H9 (cell line): ENCODE measurements at regions not wholly inside any gene's neighbourhood (a gene's known extent, or its start where the extent isn't known, plus 50 kb on each side); places are given as distances from the start of the nearest gene placed in this dataset.

Experiments
- DNase-seq: peaks from one replicate; pipeline ENCODE4 v3.0.0-alpha.2; 2017
- H2AFZ ChIP-seq: one replicate; pipeline ENCODE4 v1.6.1; 2013; ENCODE audit warnings: mild to moderate bottlenecking, low read length, control low read depth, moderate library complexity
- H2AK5ac ChIP-seq: 2 replicates; pipeline ENCODE4 v1.6.1; 2013; ENCODE audit warnings: low read length, control low read depth, mixed read lengths; ENCODE audit not compliant: insufficient read length
- H2BK120ac ChIP-seq: one replicate; pipeline ENCODE4 v1.6.1; 2013; ENCODE audit warnings: low read depth, mild to moderate bottlenecking, low read length, control low read depth, inconsistent platforms; ENCODE audit not compliant: poor library complexity, severe bottlenecking
- H2BK12ac ChIP-seq: 2 replicates; pipeline ENCODE4 v1.6.1; 2013; ENCODE audit warnings: low read length, control low read depth, mixed read lengths, low read depth; ENCODE audit not compliant: insufficient read length
- H2BK15ac ChIP-seq: 2 replicates; pipeline ENCODE4 v1.6.1; 2013; ENCODE audit warnings: low read depth, low read length, control low read depth
- H2BK20ac ChIP-seq: one replicate; pipeline ENCODE4 v1.6.1; 2013; ENCODE audit warnings: low read depth, mild to moderate bottlenecking, low read length, control low read depth, inconsistent platforms; ENCODE audit not compliant: poor library complexity, severe bottlenecking
- H2BK5ac ChIP-seq: 2 replicates; pipeline ENCODE4 v1.6.1; 2013; ENCODE audit warnings: low read length, control low read depth, mixed read lengths; ENCODE audit not compliant: insufficient read length
- H3K14ac ChIP-seq: 2 replicates; pipeline ENCODE4 v1.6.1; 2013; ENCODE audit warnings: low read length, control low read depth; ENCODE audit not compliant: insufficient read depth
- H3K18ac ChIP-seq: 2 replicates; pipeline ENCODE4 v1.6.1; 2013; ENCODE audit warnings: low read depth, mild to moderate bottlenecking, mixed read lengths, low read length, control low read depth; ENCODE audit not compliant: insufficient read length
- H3K23ac ChIP-seq: 2 replicates; pipeline ENCODE4 v1.6.1; 2013; ENCODE audit warnings: low read length, control low read depth, mixed read lengths, low read depth; ENCODE audit not compliant: insufficient read length
- H3K23me2 ChIP-seq: 2 replicates; pipeline ENCODE4 v1.6.1; 2013; ENCODE audit warnings: low read depth, mild to moderate bottlenecking, mixed read lengths, low read length, control low read depth; ENCODE audit not compliant: insufficient read length, poor library complexity, severe bottlenecking
- H3K27ac ChIP-seq: 2 replicates; pipeline ENCODE4 v1.5.1; 2013; ENCODE audit warnings: low read length, control low read depth, mixed read lengths, low read depth; ENCODE audit not compliant: insufficient read length
- H3K27me3 ChIP-seq: 2 replicates; pipeline ENCODE4 v1.6.1; 2013; ENCODE audit warnings: low read length, control low read depth, inconsistent platforms; ENCODE audit not compliant: insufficient read depth
- H3K4ac ChIP-seq: 2 replicates; pipeline ENCODE4 v1.6.1; 2013; ENCODE audit warnings: low read depth, mild to moderate bottlenecking, control low read depth, inconsistent platforms, low read length, moderate library complexity
- H3K4me1 ChIP-seq: 2 replicates; pipeline ENCODE4 v1.6.1; 2013; ENCODE audit warnings: low read length, control low read depth, inconsistent platforms; ENCODE audit not compliant: insufficient read depth
- H3K4me2 ChIP-seq: 2 replicates; pipeline ENCODE4 v1.6.1; 2013; ENCODE audit warnings: low read length, control low read depth, mixed read lengths; ENCODE audit not compliant: insufficient read length, insufficient read depth
- H3K56ac ChIP-seq: 2 replicates; pipeline ENCODE4 v1.6.1; 2013; ENCODE audit warnings: low read depth, mild to moderate bottlenecking, mixed read lengths, low read length, control low read depth; ENCODE audit not compliant: insufficient read length
- H3K79me1 ChIP-seq: 2 replicates; pipeline ENCODE4 v1.6.1; 2013; ENCODE audit warnings: low read depth, mild to moderate bottlenecking, moderate library complexity, low read length, control low read depth, inconsistent platforms; ENCODE audit not compliant: insufficient read depth, poor library complexity, severe bottlenecking
- H3K79me2 ChIP-seq: 2 replicates; pipeline ENCODE4 v1.6.1; 2013; ENCODE audit warnings: low read length, control low read depth, inconsistent platforms; ENCODE audit not compliant: insufficient read depth
- H3K9ac ChIP-seq: 2 replicates; pipeline ENCODE4 v1.6.1; 2013; ENCODE audit warnings: low read length, control low read depth, mixed read lengths; ENCODE audit not compliant: insufficient read length; ENCODE audit errors: extremely low read depth
- H3K9me3 ChIP-seq: one replicate; pipeline ENCODE4 v1.6.1; 2013; ENCODE audit warnings: low read depth, low read length, inconsistent platforms; ENCODE audit not compliant: control insufficient read depth
- H3T11ph ChIP-seq: one replicate; pipeline ENCODE4 v1.6.1; 2013; ENCODE audit warnings: mild to moderate bottlenecking, low read length, control low read depth, inconsistent platforms
- H4K20me1 ChIP-seq: one replicate; pipeline ENCODE4 v1.6.1; 2013; ENCODE audit not compliant: control insufficient read depth, insufficient read length, insufficient read depth
- H4K5ac ChIP-seq: 2 replicates; pipeline ENCODE4 v1.6.1; 2013; ENCODE audit warnings: low read depth, mild to moderate bottlenecking, mixed read lengths, low read length, control low read depth; ENCODE audit not compliant: insufficient read length
- H4K8ac ChIP-seq: replicated peaks from 2 replicates; pipeline ENCODE4 v1.6.1; 2013; ENCODE audit warnings: low read length, control low read depth, mixed read lengths, low read depth; ENCODE audit not compliant: insufficient read length
- H4K91ac ChIP-seq: 2 replicates; pipeline ENCODE4 v1.6.1; 2013; ENCODE audit warnings: low read depth, mild to moderate bottlenecking, moderate library complexity, mixed read lengths, low read length, control low read depth; ENCODE audit not compliant: insufficient read length
- H3K27ac Mint-ChIP-seq, 3 experiments: 2 replicates in 2 of 3; 3 replicates in 1 of 3; pipeline ENCODE4 v1.8.0; 2020 to 2021; ENCODE audit warnings: mixed read lengths in 3 of 3, mild to moderate bottlenecking in 1 of 3, moderate library complexity in 1 of 3
- H3K27me3 Mint-ChIP-seq: 2 replicates; pipeline ENCODE4 v1.8.0; 2021; ENCODE audit warnings: low read depth, mild to moderate bottlenecking, moderate library complexity, mixed read lengths
- H3K36me3 Mint-ChIP-seq, 3 experiments: 2 replicates in 2 of 3; 3 replicates in 1 of 3; pipeline ENCODE4 v1.8.0; 2020 to 2021; ENCODE audit warnings: low read depth in 3 of 3, mixed read lengths in 3 of 3; ENCODE audit not compliant: insufficient read depth in 1 of 3
- H3K4me1 Mint-ChIP-seq, 2 experiments: 2 replicates each; pipeline ENCODE4 v1.8.0; 2020; ENCODE audit warnings: mixed read lengths in 2 of 2
- H3K4me3 Mint-ChIP-seq, 2 experiments: 2 replicates in 1 of 2; 3 replicates in 1 of 2; pipeline ENCODE4 v1.8.0; 2020 to 2021; ENCODE audit warnings: mild to moderate bottlenecking in 2 of 2, mixed read lengths in 2 of 2, moderate library complexity in 1 of 2
- H3K9me3 Mint-ChIP-seq, 2 experiments: 2 replicates in 1 of 2; 3 replicates in 1 of 2; pipeline ENCODE4 v1.8.0; 2020; ENCODE audit warnings: mild to moderate bottlenecking in 2 of 2, mixed read lengths in 2 of 2, moderate library complexity in 1 of 2
- CTCF ChIP-seq: fragments of 200-600 bp; sonication (generic); conservative IDR thresholded peaks from 3 replicates; pipeline ENCODE4 v1.8.0; 2021; ENCODE audit warnings: antibody characterized with exemption, mild to moderate bottlenecking
- WGBS: extraction: QIAGEN DNeasy Blood & Tissue Kit; methylation state at CpG from one replicate; pipeline ENCODE4 v1.1.7; 2013; ENCODE audit warnings: missing lambda C conversion rate, low lambda C conversion rate, mixed read lengths; ENCODE audit not compliant: insufficient read length; ENCODE audit errors: extremely low coverage; 5-methylcytosine and 5-hydroxymethylcytosine counted together

- Histone ChIP-seq H3K56ac (no peak overlapping the region), H3K14ac (no peak overlapping the region), H2BK5ac (no peak overlapping the region), H2AFZ (no peak overlapping the region), H2BK15ac (no peak overlapping the region), H3K23ac (no peak overlapping the region), H2BK20ac (no peak overlapping the region), H4K8ac (no peak overlapping the region), H3K79me2 (no peaks in the 10 kb centered on the region), H2BK12ac (no peak overlapping the region), H3K9me3 (no peaks in the 10 kb centered on the region), H4K91ac (no peak overlapping the region), H3T11ph (no peak overlapping the region), H4K20me1 (no peaks in the 10 kb centered on the region), H3K4me1 (no peaks in the 10 kb centered on the region), H3K9ac (no peak overlapping the region), H3K79me1 (no peaks in the 10 kb centered on the region), H4K5ac (no peak overlapping the region), H3K27me3 (no peaks in the 10 kb centered on the region), H3K4ac (no peak overlapping the region), H3K4me2 (no peak overlapping the region), H3K27ac (no peak overlapping the region), H3K23me2 (no peaks in the 10 kb centered on the region), H2BK120ac (no peak overlapping the region), H3K18ac (peak overlapping the region; percentile 35), H2AK5ac (no peak overlapping the region)
- 0 out of 7 replicates have a peak overlapping the region, but pooled peaks of 1 of the 3 experiments have one; percentile 7 for H3K27ac Mint-ChIP-seq
- H3K9me3 Mint-ChIP-seq = no peaks in the 10 kb centered on the region
- peaks cover 10 to 28% of the 10 kb centered on the region in 2 experiments for H3K4me1 Mint-ChIP-seq
- no peak for DNase-seq
- WGBS = no CpG with 5 or more reads among the region's 13 CpGs
- H3K4me3 Mint-ChIP-seq = no peak overlapping the region
- H3K27me3 Mint-ChIP-seq = peaks cover 2% of the 10 kb centered on the region; the same call in 1 of the 2 replicates
- no peaks in the 10 kb centered on the region for H3K36me3 Mint-ChIP-seq
- TF ChIP-seq CTCF = no peak
These were observed 122.7 kb upstream of the IGF1R start for GRCh38 chr15:98525661-98526001.
